ENCODE measurements at regions not wholly inside any gene's neighbourhood (a gene's known extent, or its start where the extent isn't known, plus 50 kb on each side); places are given as distances from the start of the nearest gene placed in this dataset.
"Not testable (repeated sequence)": the region's sequence is repeated elsewhere in the genome, so short reads cannot be mapped to it uniquely, and the experiment has no call there.

- not testable (repeated sequence) for TF ChIP-seq CTCF (IDR thresholded peaks at IDR 0.05); POLR2A (IDR thresholded peaks at IDR 0.05); EP300 (IDR thresholded peaks at IDR 0.05; ENCODE audit: low read depth); POLR2AphosphoS5 (IDR thresholded peaks at IDR 0.05)
Observed at GRCh38 chr21:5997586-5997985, 4523.8 kb upstream of the TPTE start.
